ENCODE measurements at regions not wholly inside any gene's neighbourhood (a gene's known extent, or its start where the extent isn't known, plus 50 kb on each side); places are given as distances from the start of the nearest gene placed in this dataset.
"Not testable (repeated sequence)": the region's sequence is repeated elsewhere in the genome, so short reads cannot be mapped to it uniquely, and the experiment has no call there.

DNA sequence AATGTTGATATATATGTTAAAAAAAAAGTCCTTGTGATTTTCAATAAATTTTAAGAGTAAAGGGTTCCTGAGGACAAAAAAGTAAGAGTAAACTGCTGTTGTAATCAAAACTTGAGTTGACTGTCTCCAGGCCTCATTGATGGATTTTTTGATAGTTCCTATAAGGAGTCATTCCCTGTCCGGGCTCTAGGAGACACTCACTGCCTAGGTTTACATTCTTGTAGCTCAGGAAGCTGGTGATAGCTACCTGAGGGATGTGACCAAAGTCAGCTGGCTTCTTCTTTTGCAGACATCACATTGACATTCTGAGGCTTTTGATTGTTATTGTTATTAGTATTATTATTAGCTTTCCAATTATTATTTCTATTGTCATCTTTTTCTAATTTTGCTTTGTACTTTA, 116.5 kb upstream of the FBXL7 start:
- DNase-seq, result peak; percentile 36

DNA sequence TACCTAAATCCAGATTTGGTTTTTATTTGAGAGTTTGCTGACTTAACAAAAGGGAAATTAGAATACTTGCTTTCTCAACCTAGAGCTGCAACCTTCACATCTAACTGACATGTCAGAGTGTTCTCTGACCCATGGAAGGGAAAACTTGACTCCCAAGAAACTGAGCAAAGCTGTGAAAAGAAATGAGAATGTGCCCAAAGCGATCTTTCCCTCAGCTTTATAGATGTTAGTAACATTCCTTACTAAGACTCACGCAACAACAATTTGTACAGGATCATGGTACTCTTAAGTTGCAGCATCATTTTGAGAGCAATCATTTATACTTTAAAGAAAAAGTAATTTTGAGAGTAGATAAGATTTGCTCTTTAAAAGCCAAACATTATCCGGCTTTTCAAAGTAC, 117.0 kb upstream of the FBXL7 start:
- DNase-seq, result no peak

DNA sequence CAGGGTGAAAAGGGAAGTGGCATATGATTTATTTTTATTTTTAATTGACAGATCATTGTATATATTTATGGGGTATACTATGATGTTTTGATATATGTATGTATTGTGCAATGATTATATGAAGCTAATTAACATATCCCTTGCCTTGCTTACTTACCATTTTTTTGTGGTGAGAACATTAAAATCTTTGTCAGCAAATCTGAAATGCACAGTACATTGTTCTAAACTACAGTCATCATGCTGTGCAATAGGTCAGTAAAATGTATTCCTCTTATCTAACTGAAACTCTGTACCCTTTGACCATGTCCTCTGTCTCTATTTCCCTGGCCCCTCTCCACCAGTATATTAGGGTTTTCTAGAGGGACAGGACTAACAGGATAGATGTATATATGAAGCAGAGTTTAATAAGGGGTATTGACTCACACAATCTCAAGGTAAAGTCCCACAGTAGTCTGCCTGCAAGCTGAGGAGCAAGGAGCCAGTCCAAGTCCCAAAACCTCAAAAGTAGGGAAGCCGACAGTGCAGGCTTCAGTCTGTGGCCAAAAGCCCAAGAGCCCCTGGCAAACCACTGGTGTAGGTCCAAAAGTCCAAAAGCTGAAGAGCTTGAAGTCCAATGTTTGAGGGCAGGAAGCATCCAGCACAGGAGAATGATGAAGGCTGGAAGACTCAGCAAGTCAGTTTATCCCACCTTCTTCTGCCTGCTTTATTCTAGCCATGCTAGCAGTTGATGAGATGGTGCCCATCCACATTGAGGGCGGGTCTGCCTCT, 122.2 kb upstream of the FBXL7 start:
- no peak for DNase-seq

DNA sequence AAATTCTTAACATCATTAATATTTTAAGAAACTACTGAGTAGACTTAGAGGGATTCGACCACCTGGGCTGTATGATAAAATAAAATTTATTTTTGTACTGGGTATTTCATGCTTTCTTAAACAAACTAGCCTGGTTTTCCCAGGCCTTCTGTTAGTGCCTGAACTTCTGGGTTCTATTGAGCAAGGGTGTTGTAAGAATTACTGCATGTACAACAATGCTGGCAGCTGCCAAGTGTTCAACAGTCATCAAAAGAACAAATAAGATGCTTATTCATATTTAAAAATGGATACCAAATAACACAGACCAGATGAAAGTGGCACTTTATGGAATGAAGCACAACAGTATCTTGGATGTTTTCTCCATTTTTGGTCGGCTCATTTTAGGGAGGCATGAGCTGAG, 123.2 kb upstream of the FBXL7 start:
- no peak for DNase-seq

DNA sequence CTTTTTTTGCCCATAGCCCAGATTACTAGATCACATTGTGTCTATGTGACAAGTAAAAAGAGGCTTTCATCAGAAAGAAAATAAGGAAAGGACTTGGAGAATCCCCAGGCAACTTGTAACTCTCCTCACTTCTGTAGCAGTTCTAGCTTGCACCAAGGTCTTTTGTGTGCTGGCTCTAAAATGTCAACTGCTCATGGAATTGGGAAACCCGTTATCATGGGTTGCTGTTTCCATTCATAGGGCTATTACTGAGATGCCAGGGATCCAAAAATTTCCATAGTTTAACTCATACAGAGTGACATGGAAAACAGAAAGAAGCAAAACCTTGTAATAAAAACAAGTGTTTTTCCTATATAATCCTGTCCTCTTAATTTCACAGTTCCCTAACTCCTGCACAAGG, 123.9 kb upstream of the FBXL7 start:
- no peak for DNase-seq

DNA sequence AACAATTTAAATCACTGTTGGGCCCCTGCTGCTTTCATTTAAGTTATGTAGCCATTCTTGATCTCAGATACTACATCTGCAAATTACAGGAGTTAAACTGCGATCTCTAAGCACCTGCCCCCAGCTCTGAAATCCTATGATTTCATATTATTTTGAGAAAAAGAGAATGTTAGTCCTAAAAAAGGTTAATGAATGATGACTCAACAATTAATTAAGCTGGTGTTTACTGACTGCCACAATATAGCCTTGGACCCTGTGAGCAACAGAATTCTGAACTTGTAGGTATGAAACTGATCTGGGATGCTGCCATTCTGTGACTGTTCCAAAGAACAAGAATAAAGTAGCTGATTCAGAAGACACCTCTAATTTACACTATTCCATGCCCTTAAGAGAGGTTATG, 124.4 kb upstream of the FBXL7 start:
- DNase-seq, result no peak

DNA sequence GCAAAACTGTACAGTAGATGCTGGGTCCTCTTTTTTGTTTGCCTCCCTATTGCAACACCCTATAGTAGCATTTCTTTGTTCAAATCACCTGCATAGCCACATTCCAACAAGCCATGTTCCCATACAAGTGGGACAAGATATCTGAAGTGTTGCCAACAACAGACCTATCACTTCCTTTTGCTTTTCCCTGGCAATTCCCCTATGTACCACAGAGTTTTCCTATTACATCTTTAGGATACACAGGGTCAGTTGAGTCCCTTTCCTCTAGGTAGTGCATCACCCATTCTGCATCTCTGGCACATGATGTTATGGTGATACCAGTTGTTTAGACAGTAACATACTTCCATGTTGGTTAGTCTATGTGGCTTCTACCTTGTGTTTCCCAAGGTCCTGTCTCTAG, 125.1 kb upstream of the FBXL7 start:
- DNase-seq, result no peak

DNA sequence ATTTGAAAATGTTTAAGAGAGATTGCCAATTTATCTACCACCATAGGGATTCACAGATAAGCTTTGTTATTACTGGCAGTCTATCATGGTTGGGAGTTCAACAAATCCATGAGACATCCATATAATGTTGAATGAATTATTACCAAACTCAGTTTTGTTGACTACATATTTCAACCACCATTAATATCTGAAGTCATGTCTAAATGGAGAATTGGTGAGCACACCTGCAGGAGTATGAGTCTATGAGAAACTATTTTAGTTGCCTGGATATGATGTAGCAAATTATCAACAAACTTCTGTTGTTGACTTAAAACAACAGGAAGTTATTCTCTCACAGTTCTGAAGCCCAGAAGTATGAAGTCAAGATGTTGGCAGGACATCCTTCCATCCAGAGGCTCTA, 126.8 kb upstream of the FBXL7 start:
- no peak for DNase-seq

DNA sequence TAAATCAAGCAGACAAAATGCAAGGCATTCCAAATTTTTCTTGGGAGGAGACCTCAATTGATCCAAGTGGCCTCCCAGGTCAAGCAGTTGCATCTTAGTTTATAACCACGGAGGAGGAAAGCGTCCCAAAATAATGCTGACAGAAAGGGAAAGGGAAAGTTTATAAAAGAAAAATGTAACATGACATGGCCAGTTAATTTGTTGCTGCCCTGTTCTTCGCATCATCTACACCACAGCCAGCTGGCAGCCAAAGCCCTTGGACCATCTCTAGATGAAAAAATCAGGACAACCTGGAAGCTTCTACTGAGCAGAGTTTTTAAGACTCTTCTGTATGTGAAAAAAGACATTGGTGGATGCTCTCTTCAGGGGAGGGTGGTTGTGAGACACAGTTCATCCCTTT, 128.8 kb upstream of the FBXL7 start:
- no peak for DNase-seq

DNA sequence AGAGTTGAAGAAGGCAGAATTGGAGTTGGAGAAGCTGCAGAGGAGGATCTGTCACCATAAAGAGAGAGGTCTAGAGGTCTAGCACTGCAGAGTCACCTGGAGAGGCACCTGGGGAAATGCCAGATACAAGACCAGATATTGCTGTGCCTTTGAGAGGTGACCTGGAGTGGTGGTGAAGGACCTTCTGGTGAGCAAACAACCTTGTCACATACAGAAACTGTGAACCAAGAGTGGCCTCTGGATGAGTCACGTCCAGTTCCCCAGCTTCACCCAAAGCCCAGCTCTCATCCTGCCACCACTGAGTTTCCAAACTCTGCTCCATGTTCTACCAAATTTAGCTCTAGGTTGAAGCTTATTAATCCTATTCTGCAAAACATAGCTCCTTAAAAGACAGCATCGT, 131.1 kb upstream of the FBXL7 start:
- no peak for DNase-seq

DNA sequence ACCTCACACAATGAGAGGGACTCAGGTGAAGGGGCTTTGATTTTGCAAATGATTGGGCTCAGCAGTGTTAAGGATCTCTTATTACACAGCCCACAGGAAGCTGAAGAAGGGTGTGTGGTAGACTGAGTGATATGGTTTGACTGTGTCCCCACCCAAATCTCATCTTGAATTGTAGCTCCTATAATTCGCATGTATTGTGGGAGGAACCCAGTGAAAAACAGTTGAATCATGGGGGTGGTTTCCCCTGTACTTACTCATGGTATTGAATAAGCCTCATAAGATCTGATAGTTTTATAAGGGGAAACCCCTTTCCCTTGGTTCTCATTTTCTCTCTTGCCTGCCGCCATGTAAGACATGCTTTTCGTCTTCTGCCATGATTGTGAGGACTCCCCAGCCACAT, 132.5 kb upstream of the FBXL7 start:
- DNase-seq, result no peak

DNA sequence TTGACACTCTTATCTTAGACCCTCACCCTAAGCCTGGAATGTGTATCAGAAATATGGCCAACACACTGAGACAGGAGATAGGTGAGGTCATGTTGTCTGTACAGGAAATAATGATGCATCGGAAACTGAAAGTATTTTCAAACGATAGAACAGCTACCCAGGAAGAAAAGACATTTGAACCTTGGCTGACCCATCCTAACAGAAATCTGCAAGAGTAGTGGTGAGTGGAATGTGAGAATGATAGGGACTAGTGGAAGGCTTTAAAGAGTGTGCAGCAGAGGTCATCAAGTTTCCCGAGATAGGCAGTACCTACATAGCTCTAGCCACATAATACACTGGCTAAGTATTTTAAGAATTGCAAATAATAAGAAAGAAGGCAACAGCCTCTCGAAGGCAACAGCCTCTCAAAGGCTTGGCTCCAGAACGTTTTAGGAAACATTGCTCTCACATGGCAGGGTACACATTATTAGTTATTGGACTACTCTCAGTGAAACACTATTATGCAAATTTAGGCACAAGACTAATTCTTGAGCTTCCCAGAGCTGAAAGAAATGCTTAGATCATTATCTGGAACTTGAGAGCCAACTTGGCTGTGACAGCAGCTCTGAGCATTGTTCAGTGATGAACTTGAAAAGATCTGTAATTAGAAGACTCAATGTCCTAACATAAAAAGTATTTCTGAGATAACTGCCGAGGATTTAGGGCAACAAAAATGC, 133.1 kb upstream of the FBXL7 start:
- peak; percentile 55 for DNase-seq

DNA sequence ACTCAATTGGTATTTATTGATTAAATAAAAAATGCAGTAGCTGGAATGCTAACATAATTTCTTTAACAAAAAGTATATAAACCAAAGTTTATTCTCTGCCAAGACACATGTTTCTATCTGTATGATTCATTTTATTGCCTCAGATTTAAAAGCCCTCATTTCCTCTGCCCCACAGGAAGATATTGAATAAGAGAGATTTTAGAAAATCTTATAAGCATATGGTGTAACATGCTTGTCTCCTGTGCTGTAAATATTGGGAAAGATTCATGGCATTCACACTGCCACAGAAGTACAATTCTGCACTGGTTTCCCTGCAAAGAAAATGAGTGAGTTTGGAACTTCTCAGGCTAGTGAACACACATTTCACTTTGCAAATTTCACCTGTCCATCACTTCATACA, 134.9 kb upstream of the FBXL7 start:
- peak; percentile 32 for DNase-seq

DNA sequence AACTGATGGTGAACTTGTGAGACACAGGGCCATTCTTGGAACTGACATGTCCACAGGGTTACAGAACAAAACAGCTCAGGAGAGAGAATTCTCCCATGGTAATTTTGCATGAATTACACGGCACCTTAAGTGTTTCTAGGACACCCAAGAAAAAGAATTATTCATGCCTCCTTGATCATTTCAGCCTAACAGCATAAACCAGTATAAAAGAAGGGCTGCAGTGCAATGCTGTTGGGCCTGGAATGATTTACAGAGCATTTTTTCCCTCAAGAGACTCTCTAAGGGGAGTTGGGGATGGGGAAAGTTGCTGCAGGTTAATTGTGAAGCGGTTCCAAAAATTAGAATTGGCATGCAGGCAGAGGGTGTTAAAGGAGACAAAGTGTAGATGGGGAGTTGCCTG, 136.4 kb upstream of the FBXL7 start:
- DNase-seq, result no peak

DNA sequence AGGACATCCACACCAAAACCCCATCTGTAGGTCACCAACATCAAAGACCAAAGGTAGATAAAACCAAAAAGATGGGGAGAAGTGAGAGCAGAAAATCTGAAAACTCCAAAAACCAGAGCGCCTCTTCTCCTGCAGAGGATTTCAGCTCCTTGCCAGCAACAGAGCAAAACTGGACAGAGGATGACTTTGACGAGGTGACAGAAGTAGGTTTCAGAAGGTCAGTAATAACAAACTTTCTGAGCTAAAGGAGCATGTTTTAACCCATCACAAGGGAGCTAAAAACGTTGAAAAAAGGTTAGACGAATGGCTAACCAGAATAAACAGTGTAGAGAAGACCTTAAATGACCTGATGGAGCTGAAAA, 142.9 kb upstream of the FBXL7 start:
- not testable (repeated sequence) for DNase-seq

DNA sequence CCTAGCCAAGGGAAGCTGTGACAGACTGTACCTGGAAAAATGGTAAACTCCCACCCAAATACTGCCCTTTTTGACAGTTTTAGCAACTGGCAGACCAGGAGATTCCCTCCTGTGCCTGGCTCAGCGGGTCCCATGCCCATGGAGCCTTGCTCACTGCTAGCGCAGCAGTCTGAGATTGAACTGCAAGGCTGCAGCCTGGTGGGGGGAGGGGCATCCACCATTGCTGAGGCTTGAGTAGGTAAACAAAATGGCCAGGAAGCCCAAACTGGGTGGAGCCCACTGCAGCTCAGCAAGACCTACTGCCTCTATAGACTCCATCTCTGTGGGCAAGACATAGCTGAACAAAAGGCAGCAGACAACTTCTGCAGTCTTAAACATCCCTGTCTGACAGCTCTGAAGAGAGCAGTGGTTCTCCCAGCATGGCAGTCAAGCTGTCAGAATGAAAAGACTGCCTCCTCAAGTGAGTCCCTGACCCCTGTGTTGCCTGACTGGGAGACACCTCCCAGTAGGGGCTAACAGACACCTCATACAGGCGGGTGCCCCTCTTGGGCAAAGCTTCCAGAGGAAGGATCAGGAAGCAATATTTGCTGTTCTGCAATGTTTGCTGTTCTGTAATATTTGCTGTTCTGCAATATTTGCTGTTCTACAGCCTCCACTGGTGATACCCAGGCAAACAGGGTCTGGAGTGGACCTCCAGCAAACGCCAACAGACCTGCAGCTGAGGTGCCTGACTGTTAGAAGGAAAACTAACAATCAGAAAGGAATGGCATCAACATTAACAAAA, 143.5 kb upstream of the FBXL7 start:
- DNase-seq, result not testable (repeated sequence)

DNA sequence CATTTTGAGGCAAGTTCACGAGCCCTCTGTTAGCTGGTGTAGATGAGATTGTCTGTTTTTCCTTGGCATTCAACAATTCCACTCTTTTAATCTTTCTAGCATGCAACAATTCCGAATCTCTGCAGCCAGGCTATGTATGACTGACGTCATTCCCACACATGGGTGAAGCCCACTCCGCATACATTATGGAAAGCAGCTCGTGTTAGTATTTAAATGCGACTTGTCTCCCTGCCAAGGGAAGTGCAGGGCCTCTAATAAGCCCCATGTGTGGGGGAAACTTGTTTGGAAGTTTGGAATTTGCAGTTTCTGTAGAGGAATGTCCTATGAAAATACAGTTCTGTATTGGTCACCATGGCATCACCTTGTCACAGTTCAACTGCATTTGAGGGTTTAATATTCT, 146.0 kb upstream of the FBXL7 start:
- DNase-seq, result peak; percentile 89

DNA sequence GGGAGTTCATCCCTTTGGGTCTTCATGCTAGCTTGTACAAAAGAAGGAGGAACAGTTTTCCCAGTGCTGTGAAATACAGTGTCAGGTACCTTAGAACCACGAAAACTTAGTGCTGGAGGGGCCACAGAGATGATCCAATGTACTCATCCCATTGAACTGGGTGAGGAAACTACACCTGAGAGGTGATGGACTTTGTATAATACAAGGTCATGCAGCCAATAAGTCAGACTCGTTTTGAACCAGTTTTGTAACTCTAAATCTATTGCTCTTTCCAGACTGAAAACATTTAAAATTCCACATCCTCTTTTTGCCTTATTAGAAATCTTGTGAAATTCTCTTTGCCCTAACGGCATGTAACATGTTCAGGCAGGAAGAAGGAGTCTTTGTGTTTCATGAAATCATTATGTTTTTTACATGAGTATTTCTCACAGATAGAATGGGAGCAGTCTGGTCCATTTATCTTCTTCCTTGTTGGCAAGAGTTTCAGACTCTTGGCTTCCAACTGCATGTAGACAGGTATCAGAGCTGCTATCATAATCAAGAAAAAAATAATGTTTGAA, 146.8 kb upstream of the FBXL7 start:
- no peak for DNase-seq

DNA sequence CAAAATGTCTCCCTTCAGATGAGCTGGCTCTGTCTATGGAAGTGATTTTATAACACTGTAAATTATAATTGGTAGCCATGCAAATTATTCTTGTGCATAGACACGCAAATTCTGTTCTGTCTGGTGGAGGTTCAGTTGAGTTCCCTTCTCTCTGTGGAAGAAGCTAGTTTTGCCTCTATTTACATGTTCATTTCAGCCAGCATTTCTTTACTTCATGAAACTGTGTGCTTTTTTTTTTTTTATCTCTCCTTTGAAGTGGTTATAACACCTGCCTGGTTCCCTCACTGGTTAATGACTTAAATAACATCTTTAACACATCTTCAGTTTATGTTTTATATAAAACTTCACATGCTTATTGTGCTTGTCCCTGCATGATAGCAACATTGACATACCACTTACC, 149.4 kb upstream of the FBXL7 start:
- DNase-seq, result no peak

DNA sequence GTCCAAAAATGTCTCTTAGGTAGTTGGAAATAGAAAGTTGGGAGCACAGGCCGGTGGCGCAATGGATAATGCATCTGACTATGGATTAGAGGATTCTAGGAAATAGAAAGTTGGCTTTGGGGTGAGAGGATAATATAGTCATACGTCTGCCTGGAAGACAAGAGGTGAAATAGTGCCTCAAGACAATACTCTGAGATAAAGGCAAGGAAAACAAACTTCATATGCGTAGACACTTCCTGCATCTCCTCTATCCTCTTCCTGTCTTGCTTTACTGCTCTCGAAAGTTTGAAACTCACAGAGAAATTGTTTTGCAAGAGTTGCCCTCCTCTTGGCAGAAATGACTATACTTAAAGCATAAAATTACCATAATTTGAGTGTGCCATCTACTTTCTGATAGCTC, 153.2 kb upstream of the FBXL7 start:
- DNase-seq, result no peak

DNA sequence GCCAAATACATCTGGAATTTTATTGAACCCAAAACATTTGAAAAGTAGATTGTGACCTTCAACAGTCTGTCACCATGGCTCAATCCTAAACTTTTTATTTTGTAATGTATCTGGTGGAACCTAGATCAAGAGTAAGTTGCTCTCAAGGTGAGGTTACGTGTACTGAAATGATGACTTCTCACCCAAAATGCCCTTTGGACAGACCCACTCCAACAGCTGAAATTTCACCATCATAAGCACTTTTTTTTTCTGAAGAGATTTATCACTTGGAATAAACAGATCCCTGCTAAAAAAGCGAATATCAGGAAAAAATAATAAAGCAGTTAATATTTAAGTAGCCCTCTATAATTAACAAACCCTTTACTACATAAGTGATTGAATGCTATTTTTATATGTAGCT, 155.0 kb upstream of the FBXL7 start:
- DNase-seq, result no peak

DNA sequence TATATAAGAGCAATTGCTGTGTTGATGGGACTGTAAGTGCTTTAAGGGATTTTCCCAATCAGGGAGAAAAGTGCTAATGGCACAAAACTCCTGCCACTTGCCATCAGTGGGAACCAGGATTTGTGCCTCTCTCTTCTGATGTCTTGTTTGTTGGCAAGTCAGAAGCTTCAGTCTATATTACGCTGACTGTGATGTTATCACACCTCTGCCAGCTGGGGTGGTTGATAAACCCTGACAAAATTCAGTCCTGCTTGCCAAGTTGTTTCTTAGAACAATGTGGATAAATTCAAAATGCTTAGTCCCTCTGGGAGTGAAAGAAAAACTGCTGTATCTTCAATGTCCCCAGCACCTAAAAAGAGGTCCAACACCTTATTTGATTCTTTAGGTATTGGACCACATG, 161.4 kb upstream of the FBXL7 start:
- no peak for DNase-seq

DNA sequence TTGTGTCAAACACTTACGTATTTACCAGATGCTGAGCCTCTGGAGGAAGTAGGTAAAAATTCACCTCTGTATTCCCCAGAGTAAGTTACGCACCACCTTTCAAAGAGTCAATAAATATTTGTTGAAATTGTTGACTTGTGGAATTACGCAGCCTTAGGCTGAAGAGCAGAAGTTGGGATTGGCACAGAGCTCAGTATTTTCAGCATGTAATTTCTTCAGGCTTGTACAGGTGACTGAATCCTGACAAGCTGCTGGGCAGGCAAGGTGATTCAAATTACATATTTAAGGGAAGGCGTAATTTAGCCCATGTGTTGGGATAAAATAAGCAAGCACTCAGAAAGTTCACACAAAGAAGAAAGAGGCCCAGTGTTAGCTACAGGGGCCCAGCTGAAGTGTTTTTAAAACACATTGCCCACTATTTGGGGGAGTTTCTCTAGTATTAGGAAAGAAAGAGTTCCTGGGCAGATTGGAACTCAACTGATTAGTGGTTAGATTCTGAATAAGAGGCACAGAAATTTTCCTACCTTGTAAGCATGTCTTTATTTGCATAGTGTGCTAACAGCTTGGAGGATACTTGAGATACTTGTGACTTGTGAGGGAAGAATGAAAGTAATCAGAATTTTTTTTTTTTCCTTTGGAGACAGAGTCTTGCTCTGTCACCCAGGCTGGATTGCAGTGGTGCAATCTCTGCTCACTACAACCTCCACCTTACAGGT, 165.3 kb upstream of the FBXL7 start:
- no peak for DNase-seq
